ENCODE measurements at regions not wholly inside any gene's neighbourhood (a gene's known extent, or its start where the extent isn't known, plus 50 kb on each side); places are given as distances from the start of the nearest gene placed in this dataset.

DNA sequence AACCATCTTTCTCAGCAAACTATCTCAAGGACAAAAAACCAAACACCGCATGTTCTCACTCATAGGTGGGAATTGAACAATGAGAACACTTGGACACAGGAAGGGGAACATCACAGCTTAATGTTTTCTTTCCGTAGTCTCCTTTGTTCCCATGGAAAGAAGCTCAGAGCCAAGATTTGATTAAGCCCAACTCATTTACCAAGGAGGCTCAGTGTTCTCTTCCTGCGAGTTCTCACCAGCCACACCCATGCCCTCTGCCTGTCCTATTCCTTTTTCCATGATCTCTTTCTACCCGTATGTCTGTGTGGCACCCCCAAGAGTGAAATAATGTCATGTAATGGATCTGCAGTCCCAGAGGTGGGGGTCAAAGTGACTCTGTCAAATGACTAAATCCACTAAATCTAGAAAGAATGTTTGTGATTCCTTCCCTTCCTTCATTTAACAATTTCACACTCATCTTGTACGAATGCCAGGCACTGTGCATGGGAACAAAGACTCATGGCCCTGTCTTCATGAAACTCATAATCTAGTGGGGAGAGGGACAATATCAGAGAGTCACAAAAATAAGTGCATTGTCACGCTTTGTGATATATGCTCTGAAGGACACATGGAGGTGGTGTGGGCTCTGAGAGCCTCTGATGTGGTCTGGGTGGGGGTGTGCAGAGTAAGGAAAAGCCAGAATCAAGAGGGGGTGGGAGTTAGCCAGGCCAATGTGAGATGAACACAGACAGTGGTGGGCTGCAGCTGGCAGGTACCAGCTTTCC lies 292.1 kb downstream of the CDC5L start:
- DNase-seq (ENCODE audit: low spot score) = no peak

DNA sequence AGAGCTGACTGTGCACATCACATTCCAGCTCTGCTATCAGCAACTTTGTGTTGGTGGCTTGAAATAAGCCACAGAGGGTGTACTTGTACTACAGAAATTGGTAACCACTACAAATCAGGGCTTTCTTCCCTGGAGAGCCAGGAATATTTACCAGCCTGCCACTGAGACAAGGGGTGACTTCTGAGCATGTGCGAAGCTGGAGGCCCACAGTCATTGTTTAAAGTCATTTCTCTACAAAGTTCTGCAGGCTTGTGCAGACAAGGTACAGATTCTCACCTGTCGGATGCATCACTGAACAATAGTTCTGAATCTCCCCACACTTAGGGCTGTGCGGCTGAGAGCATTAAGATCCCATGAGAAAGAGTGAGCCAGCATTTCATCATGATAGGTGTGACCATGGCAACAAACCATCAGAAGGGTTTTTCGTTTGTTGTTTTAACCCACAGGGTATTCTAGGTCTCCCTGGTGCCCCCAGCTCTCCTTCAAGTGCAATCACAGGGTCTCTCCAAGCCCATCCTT lies 292.8 kb downstream of the CDC5L start:
- DNase-seq (ENCODE audit: low spot score) = no peak

DNA sequence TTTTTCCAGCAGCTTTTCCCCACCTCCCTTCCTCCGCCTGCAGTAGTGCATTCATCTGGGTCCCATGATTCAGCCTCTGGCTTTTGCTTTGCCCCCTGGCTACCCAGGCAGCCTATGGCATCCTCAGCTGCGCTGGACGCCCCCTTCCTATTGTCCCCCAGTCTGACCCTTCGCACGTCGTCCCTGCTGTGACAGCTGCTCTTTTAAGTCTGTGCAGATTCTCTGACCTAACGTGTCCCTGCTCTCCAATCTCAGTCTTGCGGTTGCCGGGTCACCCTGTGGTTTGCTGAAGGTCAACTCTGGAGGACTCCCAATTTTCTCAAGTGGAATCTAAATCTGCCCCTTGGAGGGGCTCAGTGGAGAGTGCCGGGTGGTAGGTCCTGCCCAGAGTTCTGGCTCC lies 294.3 kb downstream of the CDC5L start:
- DNase-seq (ENCODE audit: low spot score) = no peak

DNA sequence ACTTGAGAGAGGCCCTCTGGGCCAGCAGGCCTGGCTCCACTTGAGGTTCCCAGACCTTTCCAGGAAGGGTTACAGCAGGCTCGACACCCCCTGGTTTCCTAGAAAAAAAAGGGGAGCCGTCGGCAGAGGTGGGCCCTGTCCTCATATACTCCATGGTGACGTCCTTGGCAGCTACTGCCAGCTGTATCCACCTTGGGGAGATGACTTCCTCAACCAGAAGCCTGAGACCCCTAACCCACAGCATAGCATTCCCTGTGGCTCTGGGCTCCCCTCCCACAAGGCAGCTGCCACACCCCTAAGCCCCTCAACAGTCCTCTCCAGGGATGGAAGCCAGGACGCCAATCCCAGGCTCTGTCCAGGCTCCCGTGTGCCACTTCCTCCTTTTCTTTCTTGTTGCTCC lies 294.8 kb downstream of the CDC5L start:
- no peak for DNase-seq (ENCODE audit: low spot score)

DNA sequence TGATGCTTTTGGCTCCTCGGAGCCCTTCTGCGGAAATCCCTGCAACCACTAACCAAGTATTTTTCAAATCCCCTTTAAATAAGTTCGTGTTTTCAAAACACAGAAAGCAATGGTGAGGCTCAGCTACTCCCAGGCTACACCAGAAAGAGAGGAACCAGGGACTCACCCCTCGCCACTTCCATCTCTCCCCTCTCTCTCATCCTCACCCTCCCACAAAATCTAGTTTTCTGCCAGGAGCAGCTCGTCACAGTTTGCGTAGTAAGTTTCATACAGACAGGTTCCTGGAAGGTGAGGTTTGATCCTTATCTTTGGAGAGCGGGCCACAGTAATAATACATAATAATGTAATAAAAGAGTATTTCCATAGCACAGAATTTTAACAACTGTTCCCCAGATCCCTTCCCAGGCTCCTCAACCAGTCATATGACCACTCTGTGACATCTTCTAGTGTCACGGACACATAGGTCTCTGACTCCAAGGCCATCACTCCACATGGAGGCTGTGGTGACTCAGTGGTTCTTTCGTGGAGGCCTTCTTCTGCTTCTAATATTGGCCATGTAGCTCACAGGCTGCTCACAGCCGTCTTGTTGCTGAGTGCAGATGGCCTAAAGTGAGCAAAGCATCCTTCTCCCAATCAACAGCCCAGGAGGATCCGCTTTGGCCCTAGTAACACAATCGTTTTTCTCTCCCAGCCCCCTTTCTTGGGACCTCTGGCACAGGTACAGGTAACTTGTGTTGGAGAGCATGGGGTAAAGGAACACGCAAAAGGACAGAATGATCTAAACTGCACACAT lies 295.7 kb downstream of the CDC5L start:
- no peak for DNase-seq (ENCODE audit: low spot score)

DNA sequence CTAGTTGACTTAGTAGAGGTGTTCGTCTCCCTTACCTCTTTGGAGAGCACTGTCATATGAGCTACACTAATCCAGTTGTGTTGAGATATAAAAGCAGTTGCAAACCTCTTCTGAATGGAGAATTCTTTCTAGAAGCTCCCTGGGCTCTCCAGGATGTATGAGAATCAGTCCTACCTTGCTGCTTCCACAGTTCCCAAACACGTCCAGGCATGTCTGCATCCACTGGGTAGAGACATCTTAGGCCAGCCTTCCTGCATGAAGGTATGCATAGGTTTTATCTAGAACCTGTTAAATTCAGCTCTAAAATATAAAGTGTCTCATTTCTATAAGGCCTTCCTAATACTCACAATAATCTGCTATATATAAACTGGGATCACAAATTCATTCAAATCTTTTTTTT lies 297.7 kb downstream of the CDC5L start:
- no peak for DNase-seq (ENCODE audit: low spot score)

DNA sequence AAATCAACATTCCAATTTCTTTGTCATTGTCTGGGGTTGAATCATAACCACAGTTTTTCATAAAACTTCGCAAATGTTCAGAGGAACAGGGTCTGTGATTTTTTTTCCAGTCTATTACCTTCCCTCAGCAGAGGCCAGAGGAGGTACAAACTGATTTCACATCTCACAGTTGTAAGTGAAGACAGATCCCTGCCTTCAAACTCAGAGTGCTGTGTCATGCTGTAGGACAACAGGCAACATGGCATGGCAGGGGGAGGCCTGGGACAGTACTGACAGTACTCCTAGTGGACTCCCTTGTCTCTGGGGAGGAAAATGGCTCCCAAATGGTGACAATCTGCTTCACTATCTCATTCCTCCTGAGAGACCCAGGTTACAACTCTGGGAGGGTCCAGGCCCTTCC lies 308.6 kb downstream of the CDC5L start:
- no peak for DNase-seq (ENCODE audit: low spot score)

DNA sequence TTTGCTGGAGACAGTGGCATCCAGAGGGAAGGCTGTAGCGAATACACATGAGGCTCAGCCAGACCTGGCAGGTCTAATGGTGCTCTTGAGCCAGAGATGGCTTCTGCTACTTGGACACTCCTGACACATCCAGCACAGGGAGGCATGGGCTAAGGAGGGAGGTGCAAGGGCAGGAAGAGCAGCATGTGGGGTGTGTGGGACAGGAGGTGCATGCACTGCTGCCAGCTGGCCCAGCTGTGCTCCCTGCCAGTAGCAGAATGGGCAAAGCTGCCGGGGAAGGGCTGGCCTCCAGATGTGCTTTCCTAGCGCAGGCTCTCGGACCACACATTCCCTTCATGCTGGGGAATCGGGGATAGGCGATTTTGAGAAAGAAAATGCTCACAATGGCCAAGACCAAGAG lies 309.2 kb downstream of the CDC5L start:
- DNase-seq (ENCODE audit: low spot score) = no peak

DNA sequence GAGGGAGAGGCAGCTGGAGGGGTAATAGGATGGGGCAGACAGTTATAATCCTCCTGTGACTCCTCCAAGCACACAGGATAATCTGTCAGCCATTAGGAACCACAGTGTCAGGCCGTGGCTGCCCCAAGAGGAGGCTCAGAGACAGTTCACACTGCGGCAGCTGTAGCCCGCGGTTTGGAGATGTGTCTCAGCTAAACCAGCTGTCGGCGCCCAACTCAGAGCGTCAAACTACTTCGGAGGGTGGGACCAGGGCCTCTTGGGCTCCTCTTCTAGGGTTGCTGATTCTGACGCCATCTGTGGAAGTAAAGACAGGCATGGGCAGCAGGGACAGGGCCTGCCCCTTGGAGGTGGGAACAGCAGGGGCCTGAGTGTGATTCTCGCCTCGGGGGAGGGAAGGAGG lies 309.8 kb downstream of the CDC5L start:
- DNase-seq (ENCODE audit: low spot score) = no peak

DNA sequence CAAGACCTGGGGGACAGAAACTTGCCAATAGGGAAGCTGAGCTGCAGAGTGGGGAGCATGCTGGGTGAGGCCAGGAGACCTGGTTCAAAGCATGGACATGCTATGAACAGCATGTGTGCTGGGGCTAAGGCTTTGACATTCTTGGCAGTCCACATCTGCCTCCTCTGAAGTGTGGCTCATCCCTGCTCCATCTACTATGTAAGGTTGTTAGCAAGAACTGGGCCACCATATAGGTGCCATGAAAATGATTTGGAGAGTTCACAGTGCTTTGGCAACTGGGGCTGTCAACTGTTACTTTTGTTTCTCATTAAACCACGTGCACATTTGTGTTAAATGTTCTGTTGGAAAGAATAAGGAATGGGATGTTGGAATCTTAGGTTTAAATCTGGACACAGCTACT lies 311.1 kb downstream of the CDC5L start:
- no peak for DNase-seq (ENCODE audit: low spot score)

DNA sequence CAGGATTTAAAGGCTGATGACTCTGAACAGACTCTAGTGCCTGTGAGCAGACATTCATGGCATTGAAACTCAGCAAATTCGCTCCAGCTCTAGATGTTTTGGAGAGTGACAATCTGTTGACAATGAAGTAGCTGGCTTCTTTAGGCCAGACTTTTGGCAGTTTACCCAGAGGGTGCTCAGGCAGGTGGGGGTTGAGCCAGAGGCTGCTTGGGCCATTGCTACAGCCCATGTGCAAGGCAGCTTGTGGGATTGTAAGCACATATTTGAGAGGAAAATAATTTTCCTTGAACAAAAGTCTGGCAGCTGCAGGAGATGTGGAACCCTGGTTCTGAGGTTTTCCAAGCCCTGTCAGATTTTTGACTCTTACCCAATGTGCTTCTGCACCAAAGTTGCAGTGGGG lies 311.6 kb downstream of the CDC5L start:
- DNase-seq (ENCODE audit: low spot score) = no peak

DNA sequence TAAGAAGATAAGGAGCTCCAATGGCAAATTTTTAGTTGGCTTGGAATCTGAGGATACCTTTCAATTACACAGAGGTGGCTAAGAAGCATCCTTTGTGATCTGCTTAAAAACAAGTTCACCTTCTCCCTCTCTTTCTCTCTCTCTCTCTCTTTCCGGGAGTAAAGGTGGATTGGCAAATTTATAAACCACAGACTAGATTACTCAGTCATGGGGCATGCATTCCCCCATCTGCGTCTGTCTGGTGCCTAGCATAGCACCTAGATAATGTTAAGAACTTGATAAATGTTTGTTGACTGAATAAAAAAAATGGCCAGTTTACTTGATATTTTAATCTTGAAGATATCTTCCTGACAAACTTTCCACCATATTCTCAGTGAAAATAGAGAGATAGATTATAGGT lies 312.3 kb downstream of the CDC5L start:
- no peak for DNase-seq (ENCODE audit: low spot score)

DNA sequence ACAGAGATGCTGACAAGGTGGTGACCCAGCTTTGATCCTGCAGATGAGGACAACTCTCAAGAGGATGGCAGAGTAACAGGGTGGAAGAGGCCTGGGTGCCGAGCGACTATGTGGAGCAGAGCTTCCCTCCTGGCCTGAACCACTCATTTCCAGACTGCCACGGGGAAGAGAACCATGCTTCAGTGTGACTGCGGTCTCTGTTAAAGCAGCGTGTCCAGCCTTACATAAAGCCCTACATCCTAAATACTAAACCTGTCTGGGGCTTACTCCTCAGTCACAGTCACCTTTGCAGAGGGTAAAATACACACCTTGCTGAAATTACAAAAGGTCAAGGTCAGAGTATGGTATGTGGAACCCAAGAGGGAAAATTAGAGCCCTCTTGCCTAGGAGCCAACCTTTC lies 312.9 kb downstream of the CDC5L start:
- no peak for DNase-seq (ENCODE audit: low spot score)

DNA sequence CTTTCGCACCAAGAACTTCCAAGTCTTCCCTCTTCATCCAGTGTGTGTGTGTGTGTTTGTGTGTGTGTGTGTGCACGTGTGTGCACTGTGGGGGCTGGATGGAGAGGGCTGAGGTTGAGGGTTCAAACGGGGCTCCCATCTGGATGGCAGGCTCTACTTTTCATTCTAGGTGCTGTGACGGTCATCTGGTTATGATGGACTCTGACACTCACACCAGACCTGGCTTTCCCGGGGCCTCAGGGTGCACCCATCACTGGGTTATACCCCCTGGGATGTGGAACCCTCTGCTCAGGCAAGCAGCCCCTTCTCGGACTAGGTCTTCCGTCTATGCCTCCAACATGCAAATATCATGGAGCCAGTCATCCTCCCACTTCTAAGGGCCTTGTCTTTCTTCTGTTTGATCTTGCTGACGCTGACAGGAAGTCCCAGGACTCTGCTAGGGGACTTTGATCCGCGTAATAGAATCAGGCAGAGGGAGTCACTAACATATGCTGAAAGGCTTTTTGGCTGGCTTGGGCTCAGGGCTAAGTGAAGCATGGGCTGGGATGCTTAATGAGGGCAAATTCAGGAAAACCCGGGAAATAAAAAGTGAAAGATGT lies 313.6 kb downstream of the CDC5L start:
- no peak for DNase-seq (ENCODE audit: low spot score)

DNA sequence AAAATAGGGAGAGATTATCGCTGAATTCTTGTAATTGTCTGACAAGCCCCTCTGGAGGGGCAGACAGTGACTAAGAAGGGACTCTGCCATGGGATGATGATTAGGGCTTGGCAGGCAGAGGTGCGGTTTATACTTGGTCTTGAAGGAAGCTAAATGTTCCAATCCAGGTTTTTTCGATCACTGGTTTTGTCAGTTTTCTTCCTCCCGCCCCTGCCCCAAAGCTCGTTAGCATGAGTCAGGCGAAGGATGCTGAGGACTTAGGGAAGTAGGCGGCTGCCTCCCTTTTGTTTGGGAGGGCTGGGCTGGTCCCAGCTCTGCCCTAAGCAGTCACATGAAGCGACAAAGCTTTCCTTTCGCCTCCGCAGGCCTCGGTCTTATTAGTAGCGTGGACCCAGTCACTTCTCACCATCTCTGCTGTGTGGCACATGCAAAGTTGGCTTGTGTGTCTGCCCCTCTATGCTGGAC lies 314.2 kb downstream of the CDC5L start:
- DNase-seq (ENCODE audit: low spot score) = no peak

DNA sequence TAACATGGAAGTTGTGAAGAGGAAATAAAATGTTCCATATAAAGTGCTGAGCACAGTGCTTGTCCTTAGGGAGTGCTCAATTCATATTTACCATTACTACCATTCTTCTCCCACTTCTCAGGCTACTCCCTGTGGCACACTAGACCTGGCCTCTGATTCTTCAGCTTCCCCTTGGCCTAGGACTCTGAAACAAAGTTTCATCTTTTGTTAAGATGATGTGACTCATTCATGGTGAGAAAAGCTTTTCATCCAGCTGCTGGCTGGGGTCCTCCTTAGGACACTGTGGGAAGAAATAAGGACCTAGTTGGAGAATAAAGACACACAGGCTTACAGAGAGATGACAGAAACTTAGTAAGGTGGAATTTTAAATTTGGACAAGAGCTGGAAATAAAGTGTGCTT lies 314.8 kb downstream of the CDC5L start:
- no peak for DNase-seq (ENCODE audit: low spot score)

DNA sequence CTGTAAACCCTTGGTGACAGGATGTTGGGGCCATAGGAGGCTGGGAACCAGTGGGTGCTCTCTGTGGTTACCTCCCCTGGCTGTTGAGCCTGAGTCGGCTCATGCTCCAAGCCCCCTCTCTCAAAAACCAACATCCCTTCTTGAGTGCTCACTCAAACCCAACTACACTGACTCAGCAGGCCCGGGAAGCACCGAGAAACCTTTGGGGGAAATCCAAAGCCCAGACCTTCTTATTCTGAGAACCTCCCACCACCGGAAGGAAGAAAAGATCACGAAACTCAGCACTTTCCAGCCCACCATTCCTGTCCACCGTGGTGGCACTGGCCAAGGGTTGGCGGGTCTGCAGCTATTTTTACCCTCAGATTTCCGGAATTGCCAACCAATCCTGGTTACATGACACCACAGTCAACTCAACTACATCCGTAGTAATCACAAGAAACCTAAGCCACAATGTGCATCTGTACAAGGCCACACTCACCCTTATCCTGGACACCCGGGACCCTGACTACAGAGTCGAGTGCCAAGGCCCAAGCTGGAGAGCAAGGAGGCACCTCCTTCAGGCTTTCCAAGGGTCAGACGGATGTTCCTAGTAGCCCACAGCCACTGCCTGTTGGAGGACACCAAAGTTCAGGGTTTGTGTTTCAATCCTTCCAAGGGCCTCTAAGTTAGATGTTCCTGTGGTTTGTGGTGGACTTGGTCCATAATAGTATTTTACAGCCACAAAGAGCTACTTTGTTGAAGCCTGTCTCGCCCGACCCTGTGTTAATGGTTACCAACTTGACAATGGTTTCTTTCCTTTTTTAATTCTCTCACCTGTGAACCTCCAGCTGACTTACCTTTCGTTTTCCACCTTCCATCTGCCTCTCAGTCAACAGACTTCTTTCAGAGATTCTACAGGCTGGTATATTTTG lies 317.0 kb downstream of the CDC5L start:
- no peak for DNase-seq (ENCODE audit: low spot score)

DNA sequence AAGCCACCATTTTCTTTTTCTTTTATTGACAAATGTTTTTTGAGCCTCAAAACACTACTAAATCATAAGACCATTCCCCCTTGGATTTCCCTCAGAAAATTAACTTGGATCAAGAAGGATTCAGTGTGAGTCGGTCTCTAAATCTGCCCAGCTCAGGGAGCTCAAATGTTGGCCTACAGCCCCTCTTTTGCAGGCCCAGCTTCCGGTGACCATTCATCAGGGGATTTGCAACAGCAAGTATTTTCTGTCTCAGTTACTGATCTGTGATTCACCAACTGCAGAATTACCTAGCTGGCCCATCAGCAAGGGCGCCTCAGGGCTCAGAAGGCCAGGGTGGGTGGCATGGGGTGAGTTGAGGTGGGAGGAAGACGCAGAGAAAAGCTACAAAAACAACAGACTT lies 318.1 kb downstream of the CDC5L start:
- no peak for DNase-seq (ENCODE audit: low spot score)

DNA sequence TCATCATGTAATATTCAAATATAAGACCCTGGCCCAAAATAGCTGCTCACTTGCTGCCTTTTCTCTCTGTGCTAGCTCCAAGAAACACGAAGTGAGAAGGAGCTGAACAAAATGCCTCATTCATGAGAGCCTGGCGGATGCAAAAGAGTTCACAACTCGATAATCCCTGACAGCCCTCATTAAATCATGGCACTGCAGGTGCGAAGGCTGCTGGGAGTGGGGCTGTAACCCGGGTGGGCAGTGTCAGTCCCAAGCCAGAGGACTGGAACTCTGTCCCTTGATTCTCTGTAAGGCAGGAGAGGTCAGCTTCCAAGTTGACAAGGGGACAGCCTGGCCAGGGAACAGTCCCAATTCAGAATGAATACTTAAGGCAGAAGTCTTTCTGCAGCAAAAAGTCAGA lies 318.5 kb downstream of the CDC5L start:
- no peak for DNase-seq (ENCODE audit: low spot score)

DNA sequence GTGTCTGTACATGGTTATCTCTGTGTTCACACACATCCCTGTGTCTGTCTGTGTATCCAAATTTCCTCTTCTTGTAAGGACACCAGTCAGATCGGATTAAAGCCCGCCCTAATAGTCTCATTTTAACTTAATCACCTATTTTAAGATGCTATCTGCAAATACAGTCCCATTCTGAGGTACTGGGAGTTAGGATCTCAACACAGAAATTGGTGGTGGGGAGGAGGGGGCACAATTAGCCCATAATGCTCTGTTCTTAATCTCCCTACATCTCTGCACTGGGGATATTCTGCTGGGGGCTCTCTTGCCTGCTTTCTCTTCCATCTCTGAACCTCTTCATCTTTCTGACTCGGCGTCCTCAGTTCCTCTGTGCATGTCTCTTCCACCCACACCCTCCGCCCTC lies 320.7 kb downstream of the CDC5L start:
- no peak for DNase-seq (ENCODE audit: low spot score)

DNA sequence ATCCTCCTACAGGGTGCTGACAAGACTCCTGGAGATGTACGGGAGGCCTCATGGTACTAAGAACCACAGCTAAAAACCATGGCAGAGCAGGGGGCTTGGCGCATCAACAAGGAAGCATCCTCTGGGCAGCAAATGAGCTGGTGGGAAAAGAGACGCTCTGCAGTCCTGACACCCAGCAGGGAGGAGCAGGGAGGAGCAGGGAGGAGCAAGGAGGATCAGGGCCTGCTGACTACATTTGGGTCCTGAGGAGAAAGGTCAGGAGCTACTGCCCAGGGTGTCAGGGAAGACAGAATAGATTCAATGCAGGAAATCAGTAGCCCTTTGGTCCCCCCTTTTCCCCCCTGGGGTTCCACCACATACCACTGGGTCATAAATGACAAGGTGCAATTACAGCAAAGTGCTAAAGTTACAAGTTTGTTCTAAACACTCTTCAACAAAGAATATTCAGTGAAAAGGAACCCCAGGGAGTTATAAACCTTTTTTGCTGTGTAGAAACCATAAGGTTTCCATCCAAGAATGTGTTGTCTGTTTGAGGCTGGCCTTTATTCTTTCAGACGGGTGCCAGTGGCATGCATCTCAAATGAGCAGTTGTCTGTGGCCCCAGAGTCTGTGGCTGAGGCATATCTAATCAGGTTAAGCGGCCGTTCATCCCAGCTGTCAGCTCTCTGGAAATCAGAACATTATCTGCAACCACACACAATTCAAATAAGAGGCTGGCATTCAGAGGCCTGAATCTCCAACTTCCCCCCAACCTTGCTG lies 325.0 kb downstream of the CDC5L start:
- DNase-seq (ENCODE audit: low spot score) = no peak

All from CD4-positive, alpha-beta T cell treated with Interleukin-6 at 100 ng/mL for 8 hours (primary cell).